ENCODE measurements at regions not wholly inside any gene's neighbourhood (a gene's known extent, or its start where the extent isn't known, plus 50 kb on each side); places are given as distances from the start of the nearest gene placed in this dataset.

GRCh38 chr16:85420501-85421337, 192.4 kb upstream of the GSE1 start:
- no peak overlapping the region for H4K8ac ChIP-seq (replicated peaks; ENCODE audit: insufficient read length, low read depth, low read length)
- H2BK12ac ChIP-seq (ENCODE audit: insufficient read length, low read depth, low read length), result no peak overlapping the region
- H3K18ac ChIP-seq (ENCODE audit: insufficient read length, low read depth, low read length), result peak overlapping the region; percentile 33
- H3K27me3 ChIP-seq (ENCODE audit: insufficient read depth, low read length), result no peaks in the 10 kb centered on the region
- no peak overlapping the region for H3K9ac ChIP-seq (ENCODE audit: extremely low read depth, insufficient read length, low read length)
- Mint-ChIP-seq H3K4me3 (peak overlapping the region in 1 of 2 experiments; percentile 64; a peak in 2 of 5 replicates), H3K27me3 (ENCODE audit: low read depth) (peaks cover 5% of the 10 kb centered on the region; the same call in 1 of the 2 replicates), H3K27ac (peak overlapping the region in 1 of 3 experiments; percentile 59; a peak in 1 of 7 replicates), H3K36me3 (ENCODE audit: insufficient read depth in 1 of 3, low read depth in 3 of 3) (no peaks in the 10 kb centered on the region), H3K4me1 (peaks cover 28 to 33% of the 10 kb centered on the region in 2 experiments), H3K9me3 (peaks cover 0 to 7% of the 10 kb centered on the region in 2 experiments; a peak in 2 of 5 replicates)
- H2BK15ac ChIP-seq (ENCODE audit: low read depth, low read length), result no peak overlapping the region
- TF ChIP-seq CTCF (conservative IDR thresholded peaks at IDR 0.05), result peak; percentile 100
- no peaks in the 10 kb centered on the region for H3K9me3 ChIP-seq (ENCODE audit: control insufficient read depth, low read depth, low read length)
- H2BK120ac ChIP-seq (ENCODE audit: low read depth, low read length, poor library complexity, severe bottlenecking), result no peak overlapping the region
- no peaks in the 10 kb centered on the region for H3K4me1 ChIP-seq (ENCODE audit: insufficient read depth, low read length)
- no peak overlapping the region for H4K91ac ChIP-seq (ENCODE audit: insufficient read length, low read depth, low read length)
- no peaks in the 10 kb centered on the region for H3K23me2 ChIP-seq (ENCODE audit: insufficient read length, low read depth, low read length, poor library complexity, severe bottlenecking)
- H2BK20ac ChIP-seq (ENCODE audit: low read depth, low read length, poor library complexity, severe bottlenecking), result no peak overlapping the region
- no peaks in the 10 kb centered on the region for H3K79me1 ChIP-seq (ENCODE audit: insufficient read depth, low read depth, low read length, poor library complexity, severe bottlenecking)
- H3K23ac ChIP-seq (ENCODE audit: insufficient read length, low read depth, low read length), result no peak overlapping the region
- H3T11ph ChIP-seq (ENCODE audit: low read length), result no peak overlapping the region
- no peak overlapping the region for H2AFZ ChIP-seq (ENCODE audit: low read length)
- H3K14ac ChIP-seq (ENCODE audit: insufficient read depth, low read length), result no peak overlapping the region
- DNase-seq, result peak; percentile 78
- no peak overlapping the region for H3K4ac ChIP-seq (ENCODE audit: low read depth, low read length)
- H2AK5ac ChIP-seq (ENCODE audit: insufficient read length, low read length), result no peak overlapping the region
- H3K56ac ChIP-seq (ENCODE audit: insufficient read length, low read depth, low read length), result no peak overlapping the region
- no peak overlapping the region for H3K27ac ChIP-seq (ENCODE audit: insufficient read length, low read depth, low read length)
- H4K5ac ChIP-seq (ENCODE audit: insufficient read length, low read depth, low read length), result no peak overlapping the region
- H3K4me2 ChIP-seq (ENCODE audit: insufficient read depth, insufficient read length, low read length), result no peak overlapping the region
- WGBS (ENCODE audit: extremely low coverage, insufficient read length, low lambda C conversion rate), result no CpG with 5 or more reads among the region's 42 CpGs
- H2BK5ac ChIP-seq (ENCODE audit: insufficient read length, low read length), result no peak overlapping the region
- H4K20me1 ChIP-seq (ENCODE audit: control insufficient read depth, insufficient read depth, insufficient read length), result no peaks in the 10 kb centered on the region
- H3K79me2 ChIP-seq (ENCODE audit: insufficient read depth, low read length), result no peaks in the 10 kb centered on the region

Measured in H9 (cell line).